ENCODE measurements at regions not wholly inside any gene's neighbourhood (a gene's known extent, or its start where the extent isn't known, plus 50 kb on each side); places are given as distances from the start of the nearest gene placed in this dataset.

DNA sequence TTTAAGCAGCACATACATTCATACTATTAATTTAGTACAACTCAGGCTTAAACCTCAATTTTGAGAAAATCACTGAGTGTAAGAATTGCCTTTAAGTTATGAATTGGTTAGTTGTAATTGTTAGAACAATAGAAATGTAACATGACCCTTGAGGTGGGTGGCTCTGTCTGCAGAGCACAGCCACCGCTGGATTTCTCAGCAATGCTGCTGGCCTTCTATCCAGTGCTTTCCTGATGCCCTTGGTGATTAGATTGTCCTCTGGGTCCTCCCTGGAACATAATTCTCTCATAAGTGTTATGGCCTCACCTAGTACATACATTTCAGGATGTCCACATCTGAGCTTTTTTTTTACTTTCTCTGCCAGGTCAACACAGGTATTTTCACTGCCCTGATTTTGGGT is 213.2 kb downstream of the SLC7A11 start:
- no peak for DNase-seq

DNA sequence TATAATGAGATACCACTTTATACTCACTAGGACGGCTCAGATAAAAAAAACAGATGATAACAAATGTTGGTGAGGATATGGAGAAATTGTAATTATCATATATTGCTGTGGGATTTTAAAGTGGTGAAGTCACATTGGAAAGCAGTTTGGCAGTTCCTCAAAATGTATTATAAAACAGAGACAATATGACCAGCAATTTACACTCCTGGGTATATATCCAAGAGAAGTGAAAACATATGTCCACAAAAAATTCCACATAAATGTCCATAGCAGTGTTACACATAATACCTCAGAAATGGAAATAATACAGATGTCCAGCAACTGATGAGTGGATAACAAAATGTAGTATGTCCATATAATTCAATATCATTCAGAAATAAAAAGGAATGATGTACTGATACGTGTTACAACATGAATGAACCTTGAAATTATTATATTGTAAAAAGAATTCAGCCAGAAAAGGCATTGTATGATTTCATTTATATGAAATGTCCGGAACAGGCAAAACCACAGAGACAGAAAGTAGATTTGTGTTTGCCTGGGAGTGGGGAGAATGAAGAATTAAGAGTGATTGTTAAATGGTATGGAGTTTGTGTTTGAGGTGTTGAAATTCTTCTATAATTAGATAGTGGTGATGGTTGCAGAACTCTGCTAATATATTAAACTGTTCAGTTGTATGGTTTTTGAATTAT is 220.9 kb downstream of the SLC7A11 start:
- DNase-seq, result no peak

DNA sequence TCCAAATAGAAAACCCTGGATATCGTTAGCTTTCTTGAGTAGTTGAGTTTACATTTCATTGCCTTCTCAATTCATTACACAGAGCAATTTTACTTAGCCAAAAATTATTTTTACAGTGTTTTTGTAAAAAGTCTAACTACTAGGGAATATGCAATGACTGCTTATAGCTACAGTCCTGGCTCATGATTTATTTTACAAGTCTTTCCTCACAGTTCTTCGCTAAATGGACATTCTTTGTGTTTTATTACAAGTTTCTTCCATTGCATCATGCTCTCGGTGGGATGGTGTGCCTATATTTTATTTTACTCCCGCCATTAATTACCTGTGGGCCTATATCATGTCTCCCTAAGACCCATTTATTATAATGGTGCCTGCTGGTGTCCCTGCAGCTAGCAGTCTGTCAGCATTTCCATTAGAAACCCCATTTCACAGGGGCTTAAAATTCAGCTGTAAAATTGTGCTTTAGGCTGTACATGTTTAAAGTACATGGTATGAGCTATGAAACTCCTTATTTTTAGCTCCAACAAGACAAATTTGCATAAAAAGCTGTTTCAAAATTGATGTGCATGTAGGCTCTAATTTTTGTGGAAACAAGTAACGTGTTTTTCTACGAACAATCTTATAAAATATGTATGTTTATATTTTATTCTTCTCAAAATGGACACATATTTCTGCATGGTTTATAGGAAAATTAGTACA is 227.4 kb downstream of the SLC7A11 start:
- no peak for DNase-seq

DNA sequence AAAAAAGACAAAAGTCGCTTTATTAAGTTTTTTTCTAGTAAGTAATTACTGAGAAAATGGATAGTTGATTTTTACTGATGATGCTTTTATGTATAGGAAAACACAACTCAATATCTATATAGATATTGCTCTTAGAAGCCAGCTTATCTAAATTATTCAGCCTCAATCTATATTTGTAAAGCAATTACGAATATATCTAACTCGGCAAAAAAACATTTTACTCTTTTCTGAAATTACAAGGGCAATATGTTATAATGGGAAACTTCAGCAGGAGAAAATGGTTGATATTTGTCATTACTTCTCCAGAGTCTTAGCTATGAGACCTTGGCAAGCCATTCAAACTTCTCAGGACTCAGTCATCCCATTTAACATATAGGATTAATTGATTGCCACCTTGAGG is 228.5 kb downstream of the SLC7A11 start:
- no peak for DNase-seq

DNA sequence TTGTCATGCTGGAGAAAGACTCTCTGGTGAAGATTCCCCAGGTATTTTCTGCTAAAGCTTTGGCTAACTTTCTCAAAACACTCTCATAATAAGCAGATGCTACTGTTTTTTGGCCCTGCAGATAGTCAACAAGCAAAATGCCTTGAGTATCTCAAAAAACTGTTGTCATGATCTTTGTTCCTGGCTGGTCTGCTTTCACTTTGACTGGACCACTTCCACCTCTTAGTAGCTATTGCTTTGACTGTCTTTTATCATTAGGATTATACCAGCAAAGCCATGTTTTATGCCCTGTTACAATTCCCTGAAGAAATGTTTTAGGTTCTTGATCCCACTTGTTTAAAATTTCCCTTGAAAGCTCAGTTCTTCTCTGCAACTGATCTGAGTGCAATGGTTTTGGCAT is 231.5 kb downstream of the SLC7A11 start:
- no peak for DNase-seq

DNA sequence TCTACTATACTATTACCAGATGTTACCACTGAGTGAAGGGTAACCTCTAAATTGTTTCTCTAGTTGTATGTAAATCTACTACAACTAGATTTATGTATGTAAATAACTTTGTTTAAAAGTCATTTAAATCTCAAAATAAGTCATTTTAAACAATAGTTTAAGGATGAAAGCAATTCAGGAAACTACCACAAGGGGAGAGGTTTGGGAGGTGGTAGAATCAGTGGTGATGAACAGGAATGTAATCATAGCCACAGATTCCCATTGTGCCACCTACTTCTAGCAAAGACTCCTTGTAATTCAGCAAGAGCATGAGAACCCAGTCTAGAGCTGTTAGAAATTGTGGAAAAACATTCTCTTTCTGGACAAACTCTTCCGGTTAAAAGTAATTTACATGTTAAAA is 234.6 kb downstream of the SLC7A11 start:
- DNase-seq, result no peak

DNA sequence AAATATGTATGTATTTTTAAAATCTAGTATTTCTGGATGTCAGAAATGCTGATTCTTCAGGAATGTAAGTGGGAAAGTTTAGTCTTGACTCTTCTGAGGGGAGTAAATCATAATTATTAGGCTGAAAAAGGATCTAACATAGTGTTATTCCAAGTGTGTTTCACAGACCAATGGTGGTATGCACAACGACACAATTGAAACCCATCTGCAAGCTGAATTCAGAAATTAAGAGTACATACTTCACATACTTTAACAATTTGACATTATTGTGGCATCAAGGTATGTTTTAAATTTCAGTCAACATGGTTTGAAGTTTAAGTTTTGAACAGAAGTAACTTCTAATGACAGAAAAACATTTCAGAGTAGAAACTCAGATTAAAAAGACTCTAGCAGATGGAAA is 236.7 kb downstream of the SLC7A11 start:
- no peak for DNase-seq

DNA sequence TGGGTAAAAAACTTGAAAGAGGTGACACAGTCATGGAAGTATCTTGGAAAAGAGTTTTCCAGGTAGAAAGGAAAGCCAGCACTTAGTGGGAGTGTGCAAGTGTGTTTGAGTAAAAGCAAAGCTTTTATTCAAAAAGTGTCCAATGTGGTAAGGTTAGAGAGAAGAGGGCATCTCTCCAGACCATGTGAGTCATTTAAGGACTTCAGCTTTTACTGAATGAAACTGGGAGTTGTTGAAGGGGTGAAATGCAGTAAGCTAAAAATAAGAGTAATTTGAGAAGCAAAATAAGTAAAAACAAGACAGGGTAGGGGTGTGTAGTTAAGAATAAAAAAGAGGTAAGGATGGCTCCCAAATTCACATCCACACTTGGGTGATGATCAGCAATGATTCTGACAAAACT is 238.9 kb downstream of the SLC7A11 start:
- DNase-seq, result no peak

DNA sequence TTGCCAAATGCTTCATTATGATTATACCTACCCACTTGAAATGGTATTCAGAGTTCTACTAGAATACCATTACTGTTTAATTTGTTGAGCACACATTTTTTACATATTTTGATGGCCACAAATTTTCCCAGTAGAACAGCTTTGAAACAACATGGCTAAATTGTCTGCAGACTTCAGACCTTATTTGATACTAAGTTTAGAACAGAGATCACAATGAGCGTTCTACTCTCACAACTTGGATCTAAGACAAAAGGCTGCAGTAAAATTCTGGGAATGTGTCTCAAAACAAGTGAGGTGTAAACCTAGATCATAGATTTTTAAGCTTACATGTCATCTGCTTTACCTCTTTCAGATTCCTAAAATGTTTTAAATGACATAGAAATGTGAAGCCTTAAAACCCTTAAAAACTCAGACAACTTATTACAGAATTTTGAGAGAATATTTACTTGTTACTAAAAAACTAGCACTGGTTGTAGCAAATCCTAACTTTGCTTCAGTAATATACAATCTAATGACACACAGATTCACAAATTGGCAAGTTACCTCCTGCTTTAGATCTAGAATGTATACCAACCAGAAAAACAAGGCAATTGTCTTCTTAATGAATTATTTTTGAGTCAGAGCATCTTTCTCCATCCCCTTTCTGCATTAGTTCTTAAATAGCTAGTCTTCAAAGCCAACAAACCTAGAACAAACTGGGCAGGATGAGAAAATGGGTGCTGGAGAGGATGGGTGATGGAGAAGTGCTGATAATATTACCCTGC is 243.3 kb downstream of the SLC7A11 start:
- DNase-seq, result no peak

DNA sequence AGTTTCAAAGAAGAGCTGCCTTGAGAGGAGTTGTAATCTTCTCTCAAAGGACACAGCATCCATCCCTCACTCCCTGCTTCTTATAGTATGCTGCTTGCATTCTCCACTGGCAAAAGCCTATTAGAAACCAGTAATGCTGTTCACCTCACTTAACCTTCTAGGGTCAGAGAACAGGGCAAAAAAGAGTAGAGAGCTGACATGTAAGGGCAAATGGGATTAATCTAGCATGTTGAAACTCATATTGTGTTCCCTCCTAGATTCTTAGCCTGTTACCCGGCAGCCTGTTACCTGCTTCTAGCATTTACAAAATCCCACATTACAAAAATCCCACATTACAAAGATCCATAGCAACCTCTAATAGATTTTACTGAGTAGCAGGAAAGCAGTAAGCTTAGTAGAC is 244.7 kb downstream of the SLC7A11 start:
- no peak for DNase-seq

DNA sequence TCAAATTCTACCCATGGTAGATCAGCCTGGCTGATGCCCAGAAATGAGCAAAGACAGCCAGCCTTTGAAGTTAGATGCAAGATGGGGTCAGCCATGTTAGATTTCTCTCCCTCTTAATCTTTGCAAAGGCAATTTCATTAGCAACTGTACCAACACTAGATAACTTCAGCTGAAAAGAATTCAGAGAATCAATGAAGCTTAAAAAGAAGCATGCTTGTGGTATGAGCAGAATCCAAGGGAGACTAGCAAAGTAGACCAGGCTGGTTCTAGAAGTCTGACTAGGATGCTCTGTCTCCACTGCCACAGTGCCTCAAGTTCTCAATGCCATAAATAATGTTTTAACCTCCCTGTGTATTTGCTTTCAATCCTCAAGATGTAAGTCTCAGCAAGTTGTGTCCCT is 247.3 kb downstream of the SLC7A11 start:
- no peak for DNase-seq

DNA sequence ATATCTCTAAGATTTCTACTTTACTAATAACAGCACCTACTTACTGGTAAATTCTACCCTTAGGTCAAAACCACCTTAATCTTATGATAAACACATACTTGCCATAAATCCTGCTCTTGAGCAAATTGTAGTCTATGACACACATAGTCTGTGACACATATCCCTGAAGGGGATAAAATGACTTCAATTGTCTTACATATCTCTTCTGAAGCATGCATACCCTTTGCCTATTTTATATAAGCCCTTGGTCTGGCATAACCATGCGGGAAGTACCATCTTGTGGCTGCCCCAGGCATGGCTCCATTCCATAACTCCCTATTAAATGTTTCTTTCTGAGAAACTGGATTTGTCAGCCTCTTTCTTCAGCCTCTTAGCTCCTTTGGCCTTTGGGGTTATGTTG is 248.9 kb downstream of the SLC7A11 start:
- no peak for DNase-seq

DNA sequence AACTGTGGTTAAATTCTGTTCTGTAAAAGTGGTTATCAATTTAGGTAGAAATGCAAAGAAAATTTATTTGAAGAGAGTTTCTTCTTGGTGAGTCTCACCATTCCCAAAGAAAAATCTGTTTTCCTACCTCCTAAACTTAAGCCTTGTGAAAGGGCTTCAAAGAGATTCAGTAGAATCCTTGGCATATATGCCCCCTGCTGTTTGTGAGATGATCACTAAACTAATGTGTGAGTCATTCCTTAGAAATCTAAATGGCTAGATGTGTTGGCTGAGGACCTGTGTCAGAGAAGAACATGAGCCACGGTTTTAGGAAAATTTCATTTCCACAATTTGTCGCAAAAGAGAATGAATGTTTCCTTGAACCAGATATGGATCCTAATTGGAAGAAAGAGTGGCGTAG is 260.9 kb downstream of the SLC7A11 start:
- DNase-seq, result no peak

DNA sequence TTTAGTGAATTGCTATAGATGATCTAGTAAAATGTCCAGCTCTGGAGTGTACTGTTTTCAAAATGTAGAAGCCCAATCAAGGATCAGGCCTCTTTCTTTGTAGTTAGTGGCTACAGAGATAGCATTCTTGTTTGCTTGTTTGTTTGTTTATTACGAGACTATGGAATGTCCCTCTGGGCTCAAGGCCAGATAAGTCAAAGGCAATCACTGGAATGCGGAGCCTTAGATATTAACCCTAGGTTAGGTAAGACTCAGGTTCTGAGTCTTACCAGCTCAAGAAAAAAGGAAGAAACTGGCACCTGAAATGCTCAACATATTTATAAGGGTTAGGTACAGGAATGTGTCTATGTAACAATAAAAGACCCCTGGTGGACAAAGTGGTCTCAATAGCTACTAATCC is 261.5 kb downstream of the SLC7A11 start:
- no peak for DNase-seq

DNA sequence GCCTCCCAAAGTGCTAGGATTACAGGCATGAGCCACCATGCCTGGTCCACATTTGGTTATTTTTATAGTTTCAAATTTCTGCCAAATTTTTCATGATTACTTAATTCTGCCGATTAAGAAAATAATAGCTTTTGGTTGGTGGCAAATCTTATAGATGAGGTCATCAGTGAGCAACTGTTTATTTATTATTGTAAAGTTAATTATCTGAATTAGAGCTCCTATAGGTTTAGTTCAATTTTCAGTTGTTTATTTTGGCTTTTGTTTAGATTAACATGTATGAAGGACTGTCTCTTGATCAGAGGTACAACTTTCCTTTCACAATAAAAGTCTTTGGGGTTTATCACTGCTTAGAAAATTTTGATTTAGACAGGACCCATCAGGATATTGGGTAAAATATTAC is 262.2 kb downstream of the SLC7A11 start:
- DNase-seq, result no peak

DNA sequence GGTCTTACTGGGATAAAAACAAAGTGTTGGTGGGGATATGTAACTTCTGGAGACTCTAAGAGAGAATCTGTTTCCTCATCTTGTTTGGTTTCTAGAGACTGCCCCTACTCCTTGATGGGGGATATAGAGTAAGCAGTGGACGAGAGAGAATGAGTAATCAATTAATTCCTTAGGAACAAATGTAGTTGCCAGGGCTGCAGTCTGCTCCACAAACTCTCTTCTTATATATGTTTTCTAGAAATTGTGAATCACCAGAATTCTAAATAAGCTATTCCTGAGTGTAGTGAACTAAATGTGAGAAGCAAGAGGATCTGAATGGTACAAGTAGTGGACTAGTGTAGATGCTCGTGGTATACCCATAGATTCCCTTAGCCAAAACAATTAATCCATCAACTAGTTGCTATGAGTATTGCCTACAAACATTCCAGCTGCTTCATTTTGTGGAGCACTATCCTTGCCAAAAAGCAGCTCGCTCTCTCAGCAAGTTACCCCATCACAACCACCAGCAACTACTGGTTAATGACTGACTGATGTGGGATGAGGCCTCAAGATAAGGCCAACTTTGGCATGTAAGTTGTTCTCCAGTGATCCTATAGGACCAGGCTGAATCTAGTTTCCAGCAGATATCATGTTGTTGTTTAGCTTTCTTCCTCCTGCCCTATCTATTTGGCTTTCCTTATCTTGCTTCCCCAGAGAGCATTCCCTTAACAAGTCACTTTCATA is 273.0 kb downstream of the SLC7A11 start:
- DNase-seq, result no peak

DNA sequence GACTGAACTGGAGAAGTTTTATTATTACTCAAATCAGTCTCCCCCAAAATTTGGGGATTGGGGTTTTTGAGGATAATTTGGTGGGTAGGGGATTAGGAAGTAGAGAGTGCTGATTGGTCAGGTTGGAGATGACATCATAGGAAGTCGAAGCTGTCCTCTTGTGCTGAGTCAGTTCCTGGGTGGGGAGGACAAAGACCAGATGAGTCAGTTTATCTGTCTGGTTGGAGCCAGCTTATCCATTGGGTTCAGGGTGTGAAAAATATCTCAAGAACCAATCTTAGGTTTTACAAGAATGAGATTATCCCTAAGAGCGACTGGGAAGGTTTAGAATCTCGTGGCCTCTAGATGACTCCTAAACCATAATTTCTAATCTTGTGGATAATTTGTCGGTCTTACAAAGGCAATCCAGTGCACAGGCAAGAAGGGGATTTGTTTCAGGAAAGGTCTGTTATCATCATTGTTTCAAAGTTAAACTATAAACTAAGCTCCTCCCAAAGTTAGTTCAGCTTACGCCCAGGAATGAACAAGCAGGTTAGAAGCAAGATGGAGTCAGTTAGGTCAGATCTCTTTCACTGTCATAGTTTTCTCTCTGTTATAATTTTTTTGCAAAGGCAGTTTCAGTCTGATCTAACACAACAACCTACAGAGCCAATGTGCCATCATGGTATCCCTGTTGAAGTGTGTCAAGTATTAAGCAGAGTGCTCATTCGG is 274.5 kb downstream of the SLC7A11 start:
- no peak for DNase-seq

DNA sequence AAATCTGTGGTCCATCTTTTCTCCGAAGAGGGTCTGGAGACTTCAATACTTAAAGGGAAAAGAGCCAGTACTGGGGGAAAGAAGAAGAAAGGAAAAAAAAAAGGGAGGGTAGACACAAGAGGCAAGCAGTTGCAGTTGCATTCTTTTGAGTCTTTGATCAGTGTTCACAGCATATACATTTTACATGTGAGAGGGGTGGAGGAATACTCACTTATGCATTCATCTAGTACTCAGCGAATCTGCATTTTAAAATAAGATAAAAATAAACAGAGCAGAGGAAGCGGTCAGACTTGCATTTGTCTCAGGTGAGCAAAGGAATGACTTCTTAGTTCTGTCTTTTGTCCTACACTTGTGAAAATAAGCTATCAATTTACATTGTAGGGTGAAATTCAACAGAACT is 275.6 kb downstream of the SLC7A11 start:
- no peak for DNase-seq

DNA sequence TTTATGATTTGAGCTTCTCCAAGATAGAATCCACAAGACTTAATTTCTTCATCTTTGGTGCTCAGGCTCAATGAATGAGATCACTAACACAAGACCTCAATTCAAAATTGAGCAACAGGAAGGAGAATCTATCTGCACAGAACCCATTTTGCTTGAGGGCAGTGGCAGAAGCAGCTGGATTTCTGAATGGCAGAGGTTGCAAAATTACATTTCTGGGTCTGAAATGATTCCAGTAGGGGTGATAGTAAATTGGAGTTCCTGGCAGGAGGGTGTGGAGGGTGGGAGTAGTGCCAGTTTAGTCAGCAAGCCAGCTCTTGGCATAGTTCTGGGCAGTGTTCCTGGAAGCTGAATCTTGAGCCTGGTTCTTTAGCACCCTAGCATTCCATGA is 281.1 kb downstream of the SLC7A11 start:
- peak in 1 of 58 donors; percentile 4 for DNase-seq

DNA sequence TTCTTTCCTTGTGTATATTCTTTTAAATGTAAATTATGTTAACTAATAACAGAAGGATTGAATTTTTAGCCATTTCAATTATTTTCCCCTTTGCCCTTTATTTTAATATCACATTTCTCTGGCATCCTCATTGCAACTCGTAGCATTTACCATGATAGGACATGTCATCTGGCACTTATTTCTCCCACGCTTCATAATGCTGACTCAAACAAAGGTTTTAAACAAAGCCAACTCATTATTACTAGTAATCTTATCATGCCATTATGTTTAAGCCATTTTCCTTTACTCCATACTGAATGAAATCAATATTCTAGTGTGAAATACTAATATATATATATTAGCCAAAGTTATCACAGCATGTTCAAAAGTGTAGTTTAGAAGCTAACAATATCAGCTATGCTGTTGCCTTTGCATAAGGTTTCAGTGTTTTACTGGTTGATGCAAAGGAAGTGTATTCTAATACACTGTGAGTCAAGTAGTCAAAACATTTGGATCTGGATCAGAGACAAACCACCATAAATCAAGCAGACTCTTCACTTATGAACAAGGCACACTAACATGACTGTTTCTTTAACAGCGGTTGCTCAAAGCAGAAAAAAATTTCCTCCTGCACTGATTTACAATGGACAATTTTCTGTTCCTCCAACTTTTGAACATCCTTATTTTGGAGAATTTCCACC is 281.6 kb downstream of the SLC7A11 start:
- DNase-seq, result no peak

DNA sequence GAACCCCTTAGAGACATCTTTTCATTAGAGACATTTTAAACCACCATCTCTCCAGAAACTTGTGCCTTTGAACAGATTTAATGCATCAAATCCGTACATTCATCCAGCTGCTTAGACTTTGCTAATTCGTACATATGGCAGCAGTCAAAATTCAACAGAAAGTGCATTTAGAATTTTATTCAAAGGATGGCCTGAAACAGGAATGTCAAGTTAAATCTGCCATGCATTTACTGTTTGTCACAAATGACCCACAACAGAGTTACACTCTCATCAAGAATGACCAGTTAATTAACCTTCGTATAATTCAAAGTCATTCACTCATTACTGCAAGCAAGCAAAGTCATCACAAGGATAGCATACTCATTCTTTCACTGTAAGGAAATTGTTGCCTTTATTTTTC is 284.3 kb downstream of the SLC7A11 start:
- no peak for DNase-seq

All from anterior cingulate cortex (tissue), 58 donors.